ENCODE measurements at regions not wholly inside any gene's neighbourhood (a gene's known extent, or its start where the extent isn't known, plus 50 kb on each side); places are given as distances from the start of the nearest gene placed in this dataset.
"Not testable (repeated sequence)": the region's sequence is repeated elsewhere in the genome, so short reads cannot be mapped to it uniquely, and the experiment has no call there.

GRCh38 chr12:71276541-71276940 is 118.7 kb upstream of the TSPAN8 start:
- Histone ChIP-seq H3K9ac (ENCODE audit: insufficient read depth in 1 of 2, low read length in 2 of 2) (no peak overlapping the region), H3K27me3 (ENCODE audit: control insufficient read depth in 3 of 3, insufficient read depth in 3 of 3, low read length in 2 of 3) (no peaks in the 10 kb centered on the region), H3K27ac (ENCODE audit: low read depth in 1 of 2, low read length in 1 of 2) (no peak overlapping the region), H3K36me3 (ENCODE audit: control insufficient read depth in 4 of 4, insufficient read depth in 4 of 4, low read length in 4 of 4) (no peaks in the 10 kb centered on the region), H3K4me3 (no peak overlapping the region), H3K4me1 (ENCODE audit: control insufficient read depth in 5 of 5, insufficient read depth in 5 of 5, low read length in 5 of 5) (no peaks in the 10 kb centered on the region), H3K9me3 (ENCODE audit: control insufficient read depth in 4 of 4, insufficient read depth in 3 of 4, low read length in 3 of 4) (no peaks in the 10 kb centered on the region)
- no peak for TF ChIP-seq CTCF (IDR thresholded peaks at IDR 0.05; ENCODE audit: control extremely low read depth, extremely low read depth)
- ATAC-seq (ENCODE audit: insufficient read depth, low FRiP score) (no peak), DNase-seq (no peak)

- H3K27ac ChIP-seq (ENCODE audit: low read depth in 1 of 2, low read length in 1 of 2); H3K36me3 ChIP-seq (ENCODE audit: control insufficient read depth in 4 of 4, insufficient read depth in 4 of 4, low read length in 4 of 4); H3K4me1 ChIP-seq (ENCODE audit: control insufficient read depth in 5 of 5, insufficient read depth in 5 of 5, low read length in 5 of 5); H3K9ac ChIP-seq (ENCODE audit: insufficient read depth in 1 of 2, low read length in 2 of 2); H3K4me3 ChIP-seq; H3K9me3 ChIP-seq (ENCODE audit: control insufficient read depth in 4 of 4, insufficient read depth in 3 of 4, low read length in 3 of 4); ATAC-seq (ENCODE audit: insufficient read depth, low FRiP score); H3K27me3 ChIP-seq (ENCODE audit: control insufficient read depth in 3 of 3, insufficient read depth in 3 of 3, low read length in 2 of 3); DNase-seq: not testable (repeated sequence)
- WGBS, 2 donors: 83 to 85% methylated on average over 2 of the region's 2 CpGs
These were observed 113.0 kb upstream of the TSPAN8 start for GRCh38 chr12:71270794-71271193.

- Histone ChIP-seq H3K4me1 (ENCODE audit: control insufficient read depth in 5 of 5, insufficient read depth in 5 of 5, low read length in 5 of 5) (no peaks in the 10 kb centered on the region), H3K27ac (ENCODE audit: low read depth in 1 of 2, low read length in 1 of 2) (no peak overlapping the region), H3K9ac (ENCODE audit: insufficient read depth in 1 of 2, low read length in 2 of 2) (no peak overlapping the region), H3K9me3 (ENCODE audit: control insufficient read depth in 4 of 4, insufficient read depth in 3 of 4, low read length in 3 of 4) (no peaks in the 10 kb centered on the region), H3K27me3 (ENCODE audit: control insufficient read depth in 3 of 3, insufficient read depth in 3 of 3, low read length in 2 of 3) (no peaks in the 10 kb centered on the region), H3K4me3 (no peak overlapping the region), H3K36me3 (ENCODE audit: control insufficient read depth in 4 of 4, insufficient read depth in 4 of 4, low read length in 4 of 4) (no peaks in the 10 kb centered on the region)
- ATAC-seq (ENCODE audit: insufficient read depth, low FRiP score) (no peak), DNase-seq (no peak)
- TF ChIP-seq CTCF (IDR thresholded peaks at IDR 0.05; ENCODE audit: control extremely low read depth, extremely low read depth): no peak
- WGBS, 2 donors: 90 to 91% methylated on average over 5 of the region's 5 CpGs
These were observed 112.3 kb upstream of the TSPAN8 start for GRCh38 chr12:71270057-71270456.

GRCh38 chr12:71269281-71269598 is 111.4 kb upstream of the TSPAN8 start:
- 62 to 64% methylated on average over 2 of the region's 2 CpGs for WGBS, 2 donors
- no peak for TF ChIP-seq CTCF (IDR thresholded peaks at IDR 0.05; ENCODE audit: control extremely low read depth, extremely low read depth)
- no peak for ATAC-seq (ENCODE audit: insufficient read depth, low FRiP score)
- no peak overlapping the region for H3K4me3 ChIP-seq
- H3K27me3 ChIP-seq (ENCODE audit: control insufficient read depth in 3 of 3, insufficient read depth in 3 of 3, low read length in 2 of 3): no peaks in the 10 kb centered on the region
- H3K4me1 ChIP-seq (ENCODE audit: control insufficient read depth in 5 of 5, insufficient read depth in 5 of 5, low read length in 5 of 5): no peaks in the 10 kb centered on the region
- no peak for DNase-seq
- no peak overlapping the region for H3K9ac ChIP-seq (ENCODE audit: insufficient read depth in 1 of 2, low read length in 2 of 2)
- H3K9me3 ChIP-seq (ENCODE audit: control insufficient read depth in 4 of 4, insufficient read depth in 3 of 4, low read length in 3 of 4): no peaks in the 10 kb centered on the region
- H3K27ac ChIP-seq (ENCODE audit: low read depth in 1 of 2, low read length in 1 of 2): no peak overlapping the region
- no peaks in the 10 kb centered on the region for H3K36me3 ChIP-seq (ENCODE audit: control insufficient read depth in 4 of 4, insufficient read depth in 4 of 4, low read length in 4 of 4)
